ENCODE measurements at regions not wholly inside any gene's neighbourhood (a gene's known extent, or its start where the extent isn't known, plus 50 kb on each side); places are given as distances from the start of the nearest gene placed in this dataset.
"Not testable (repeated sequence)": the region's sequence is repeated elsewhere in the genome, so short reads cannot be mapped to it uniquely, and the experiment has no call there.

- peak; percentile 34 to 35 for DNase-seq
These were observed 98.8 kb downstream of the SOD2 start for GRCh38 chr6:159594106-159594749.

GRCh38 chr6:159590835-159591234 is 102.2 kb downstream of the SOD2 start:
- DNase-seq = no peak

GRCh38 chr6:159586684-159587083 is 106.4 kb downstream of the SOD2 start:
- DNase-seq = no peak

GRCh38 chr6:159582736-159583135 is 110.3 kb downstream of the SOD2 start:
- no peak for DNase-seq

- no peak for DNase-seq
These were observed 114.4 kb downstream of the SOD2 start for GRCh38 chr6:159578629-159579028.

- no peak for DNase-seq
These were observed 115.5 kb downstream of the SOD2 start for GRCh38 chr6:159577564-159577963.

- DNase-seq = no peak
These were observed 120.5 kb downstream of the SOD2 start for GRCh38 chr6:159572439-159573110.

- DNase-seq = no peak
These were observed 127.8 kb downstream of the SOD2 start for GRCh38 chr6:159565181-159565710.

- no peak for DNase-seq
These were observed 128.6 kb downstream of the SOD2 start for GRCh38 chr6:159564456-159564855.

- DNase-seq = no peak
These were observed 136.0 kb downstream of the SOD2 start for GRCh38 chr6:159557031-159557430.

GRCh38 chr6:159555082-159555875 is 137.8 kb downstream of the SOD2 start:
- DNase-seq = no peak

- no peak for DNase-seq
These were observed 151.7 kb downstream of the SOD2 start for GRCh38 chr6:159541296-159541695.

GRCh38 chr6:159540883-159541282 is 152.2 kb downstream of the SOD2 start:
- no peak for DNase-seq

- DNase-seq = no peak
These were observed 152.9 kb downstream of the SOD2 start for GRCh38 chr6:159540152-159540551.

GRCh38 chr6:159538031-159538430 is 155.0 kb downstream of the SOD2 start:
- not testable (repeated sequence) for DNase-seq

GRCh38 chr6:159535656-159536350 is 157.2 kb downstream of the SOD2 start:
- DNase-seq = no peak

GRCh38 chr6:159533568-159533967 is 159.5 kb downstream of the SOD2 start:
- no peak for DNase-seq

GRCh38 chr6:159533016-159533415 is 160.0 kb downstream of the SOD2 start:
- no peak for DNase-seq

- DNase-seq = no peak
These were observed 160.9 kb downstream of the SOD2 start for GRCh38 chr6:159532155-159532554.

- DNase-seq = no peak
These were observed 163.1 kb downstream of the SOD2 start for GRCh38 chr6:159529934-159530333.

- no peak for DNase-seq
These were observed 165.7 kb downstream of the SOD2 start for GRCh38 chr6:159527351-159527750.

- DNase-seq = no peak
These were observed 167.5 kb downstream of the SOD2 start for GRCh38 chr6:159525445-159526025.

Measured in activated T-cell treated with anti-CD3 and anti-CD28 coated beads, Interleukin-2, amount 50 U/mL, for 48 hours (primary cell).